HG02938 (cell line): ENCODE measurements at regions not wholly inside any gene's neighbourhood (a gene's known extent, or its start where the extent isn't known, plus 50 kb on each side); places are given as distances from the start of the nearest gene placed in this dataset.

Source experiments
- ATAC-seq: cut with Tn5 transposase; IDR thresholded peaks from one replicate; pipeline ENCODE4 v1.9.1; 2021; ENCODE audit warnings: mild to moderate bottlenecking, moderate library complexity; ENCODE audit not compliant: unreplicated experiment

DNA sequence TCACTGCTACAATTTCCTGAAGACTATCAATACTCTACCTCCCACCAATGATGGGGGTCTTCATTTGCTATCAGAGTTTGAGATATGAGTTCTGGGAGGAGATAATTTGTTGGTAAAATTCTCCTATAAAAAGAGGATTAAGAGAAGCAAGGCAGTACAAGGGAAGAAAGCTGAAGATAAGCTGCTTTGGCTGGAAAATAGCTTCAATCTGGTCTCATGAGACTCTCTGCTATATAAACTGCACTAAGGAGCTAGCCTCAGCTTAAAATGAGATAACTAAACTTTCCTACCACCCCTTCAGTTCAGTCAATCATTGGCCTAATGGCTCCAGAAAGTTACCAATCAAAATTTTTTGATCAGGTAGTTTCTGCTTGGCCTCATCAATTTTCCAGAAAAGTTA lies 2105.0 kb downstream of the ARAP2 start:
- no peak for ATAC-seq

DNA sequence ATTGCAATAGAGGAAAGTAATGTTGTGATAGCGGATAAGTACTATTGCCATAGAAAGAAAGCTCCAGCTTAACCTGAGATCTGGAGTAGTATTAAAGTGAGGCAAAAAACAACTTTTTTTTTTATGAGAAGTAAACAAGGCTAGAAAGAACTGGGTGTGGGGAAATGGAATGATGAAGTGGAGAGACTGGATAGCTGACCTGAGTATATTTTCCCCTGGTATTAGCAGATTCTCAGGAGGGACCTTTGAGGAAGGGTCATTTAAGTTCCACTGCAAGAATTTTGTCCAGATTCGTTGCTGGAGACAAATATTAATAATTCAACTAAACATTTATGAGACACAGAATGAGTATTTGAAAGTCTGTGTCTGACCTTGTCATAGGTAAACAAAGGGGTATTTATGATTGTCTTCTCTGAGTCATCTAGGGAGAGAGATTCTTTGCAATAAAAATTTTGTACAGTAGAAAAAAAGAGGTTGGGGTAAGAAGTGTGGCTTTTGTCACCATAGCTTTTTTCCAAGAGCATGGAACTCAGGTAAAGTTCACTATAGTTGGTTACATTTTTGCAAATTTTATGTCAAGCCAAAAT lies 2095.9 kb downstream of the ARAP2 start:
- ATAC-seq, result no peak

DNA sequence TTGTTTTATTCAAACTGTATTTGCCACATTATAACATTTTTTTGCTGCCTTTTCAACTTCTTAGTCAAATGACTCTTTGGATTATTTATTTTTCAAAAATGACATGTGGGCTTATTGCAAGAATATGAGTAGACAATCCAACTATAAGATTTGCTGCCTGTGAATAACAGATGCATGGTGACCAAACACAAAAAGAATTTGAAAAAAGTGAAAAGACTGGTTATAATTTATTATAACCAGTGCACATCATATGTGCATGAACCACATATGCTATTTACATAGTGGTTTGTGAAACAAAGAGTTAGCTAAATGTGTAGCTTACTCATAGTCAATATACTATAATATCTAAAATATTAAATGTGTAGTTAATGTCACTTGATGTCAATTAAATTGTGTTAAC lies 2086.8 kb downstream of the ARAP2 start:
- ATAC-seq, result no peak

DNA sequence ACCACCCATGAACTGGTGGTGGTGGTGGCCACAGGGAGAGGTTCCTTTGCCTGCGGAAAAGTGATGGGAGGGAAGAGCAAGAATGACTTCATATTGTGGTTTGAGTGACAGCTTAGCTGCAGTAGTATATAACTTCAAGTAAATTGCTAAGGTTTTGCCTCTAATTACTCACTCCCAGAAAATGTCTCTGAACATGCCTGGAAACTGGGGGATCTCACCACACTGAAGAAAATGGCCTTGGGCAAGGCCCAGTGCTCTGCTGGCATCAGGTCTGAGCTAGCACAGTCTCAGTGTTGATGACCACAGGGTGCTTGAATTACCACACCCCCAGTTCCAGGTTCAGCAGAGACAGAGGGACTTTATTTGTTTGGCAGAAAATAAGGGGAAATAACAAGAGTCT lies 2085.4 kb downstream of the ARAP2 start:
- ATAC-seq, result no peak

DNA sequence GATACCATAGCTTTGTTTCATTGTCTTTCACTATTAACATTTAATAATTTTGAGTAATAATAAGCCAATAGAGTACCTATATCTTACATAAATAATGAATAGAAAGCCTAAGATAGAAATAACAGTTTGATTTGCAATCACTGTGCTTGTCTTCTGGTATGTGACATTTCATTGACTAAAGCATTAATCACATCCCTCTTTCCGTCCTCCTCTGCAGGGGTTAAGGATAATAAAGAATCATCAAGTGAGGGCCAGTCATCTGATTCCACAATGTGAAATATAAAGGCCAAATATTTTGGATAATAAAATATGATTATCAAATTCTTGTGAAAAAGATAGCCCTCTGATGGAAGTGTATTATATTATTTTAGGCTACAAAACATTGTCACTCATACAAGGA lies 2073.4 kb downstream of the ARAP2 start:
- no peak for ATAC-seq

DNA sequence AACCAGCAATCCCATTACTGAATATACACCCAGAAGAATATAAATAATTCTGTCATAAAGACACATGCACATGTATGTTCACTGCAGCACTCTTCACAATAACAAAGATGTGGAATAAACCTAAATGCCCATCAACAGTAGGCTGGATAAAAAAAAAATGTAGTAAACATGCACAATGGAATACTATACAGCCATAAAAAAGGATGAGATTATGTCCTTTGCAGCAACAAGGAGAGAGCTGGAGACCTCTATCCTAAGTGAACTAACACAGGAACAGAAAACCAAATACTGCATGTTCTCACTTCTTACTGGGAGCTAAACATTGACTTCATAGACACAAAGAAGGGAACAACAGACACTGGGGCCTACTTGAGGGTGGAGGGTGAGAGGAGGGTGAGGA lies 2067.7 kb downstream of the ARAP2 start:
- no peak for ATAC-seq

DNA sequence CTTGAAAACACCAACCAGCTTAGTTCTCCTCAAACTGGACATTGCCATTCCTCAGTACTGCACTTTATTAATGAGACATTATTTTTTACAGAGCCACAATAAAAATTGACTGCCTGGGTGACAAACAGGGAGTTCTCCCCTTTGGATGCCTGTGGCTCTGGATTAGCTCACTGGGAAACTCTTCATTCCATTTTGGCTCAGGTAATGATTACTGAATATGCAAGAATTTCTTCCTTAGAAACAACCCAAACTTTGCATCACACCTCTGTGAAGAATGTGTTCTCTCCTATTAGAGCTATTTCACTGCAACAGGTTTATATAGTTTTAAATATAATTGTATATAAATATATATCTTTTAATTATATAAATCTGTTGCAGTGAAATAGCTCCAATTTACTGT lies 2065.8 kb downstream of the ARAP2 start:
- no peak for ATAC-seq

DNA sequence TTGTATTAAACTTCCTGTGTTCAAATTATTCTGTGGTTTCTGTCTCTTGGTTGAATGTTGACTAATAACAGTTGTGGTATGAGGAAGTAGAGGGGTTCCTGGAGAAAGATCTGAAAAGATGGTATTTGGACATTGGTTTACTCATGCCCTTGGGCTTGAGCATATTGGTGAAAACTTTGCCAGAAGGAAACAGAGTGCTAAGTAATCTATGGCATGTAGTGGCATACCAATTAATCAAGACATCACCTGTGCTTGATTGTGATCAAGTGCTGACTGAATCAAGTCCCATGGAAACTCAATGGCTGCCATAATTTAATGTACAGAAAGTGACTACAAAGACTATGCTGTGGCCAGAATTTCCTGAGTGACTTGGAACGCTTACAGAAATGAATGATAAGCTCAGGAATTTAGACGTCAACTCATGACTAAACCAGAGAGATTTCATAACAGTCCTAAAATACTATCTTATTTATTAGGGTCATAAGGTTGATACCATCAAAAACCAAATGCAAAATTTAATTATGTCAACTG lies 2062.9 kb downstream of the ARAP2 start:
- ATAC-seq, result no peak

DNA sequence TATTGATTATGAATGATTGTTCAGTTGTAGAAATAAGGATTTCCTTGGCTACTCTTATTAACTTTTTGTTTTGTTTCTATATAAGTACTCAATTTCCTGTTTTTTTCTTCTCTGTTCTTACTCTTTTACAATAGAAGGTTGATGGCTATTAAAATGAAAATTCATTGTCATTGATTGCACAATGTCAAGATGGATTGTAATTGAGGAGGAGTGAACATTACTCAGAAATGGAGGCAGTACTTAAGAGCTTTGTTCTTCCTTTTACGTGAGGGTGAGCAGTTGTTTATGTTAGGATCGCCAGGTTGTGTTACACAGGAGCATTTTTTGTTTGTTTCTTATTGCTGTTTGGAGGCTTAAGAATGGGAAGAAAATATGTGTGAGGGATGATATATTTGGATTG lies 2062.4 kb downstream of the ARAP2 start:
- no peak for ATAC-seq

DNA sequence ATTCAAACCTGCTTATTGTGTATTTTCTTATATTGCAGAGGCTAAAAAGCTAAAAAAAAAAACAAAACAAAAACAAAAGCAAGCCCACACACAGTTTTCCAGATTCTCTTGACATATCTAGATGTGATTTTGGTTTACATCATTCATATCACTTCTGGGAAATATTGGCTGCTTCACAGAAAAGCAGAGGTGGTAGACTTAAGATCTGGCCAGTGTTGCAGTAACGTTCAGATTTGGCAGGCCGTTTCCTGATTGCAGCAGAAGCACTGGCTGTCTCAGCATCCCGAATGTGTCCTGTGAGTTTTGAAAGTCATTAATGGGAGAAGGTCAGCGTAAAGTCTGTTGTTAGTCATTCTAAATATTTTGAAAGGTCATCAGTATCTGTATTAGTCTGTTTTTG lies 2062.0 kb downstream of the ARAP2 start:
- ATAC-seq, result no peak

DNA sequence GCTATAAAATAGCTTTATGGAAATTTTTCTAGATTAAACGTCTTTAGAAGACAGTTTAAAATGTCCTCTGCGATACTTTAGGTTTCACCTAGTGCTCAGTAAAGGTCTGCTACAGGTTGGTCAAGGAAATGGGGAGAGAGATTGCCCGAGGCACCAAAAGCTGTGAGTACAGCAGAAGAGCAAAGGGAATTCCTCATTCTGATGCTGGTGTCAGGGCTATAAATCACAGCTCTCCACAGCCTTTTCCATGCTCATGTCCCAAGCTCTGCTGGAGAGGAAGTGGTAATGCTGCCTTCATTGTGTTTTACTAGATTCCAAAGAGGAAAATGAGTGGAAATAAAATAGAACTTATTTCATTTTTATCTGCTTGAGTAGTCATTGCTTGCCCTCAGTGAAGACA lies 2060.4 kb downstream of the ARAP2 start:
- ATAC-seq, result no peak

DNA sequence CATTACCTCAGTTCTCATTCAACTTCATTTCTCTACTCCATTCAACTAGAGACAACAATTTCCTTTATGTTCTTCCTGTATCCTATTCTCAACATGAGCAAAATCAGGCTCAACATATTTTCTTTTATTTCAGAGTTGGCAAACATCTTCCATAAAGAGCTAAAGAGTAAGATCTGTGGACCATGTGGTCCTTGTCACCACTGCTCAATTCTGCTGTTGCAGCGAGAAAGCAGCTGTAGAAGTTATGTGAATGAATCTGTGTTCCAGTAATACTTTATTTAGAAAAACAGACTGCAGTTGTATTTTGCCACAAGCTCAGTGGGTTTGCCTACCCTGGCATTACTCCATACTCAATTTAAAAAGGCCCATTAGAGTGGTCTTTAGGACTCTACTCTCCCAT lies 2057.3 kb downstream of the ARAP2 start:
- no peak for ATAC-seq

DNA sequence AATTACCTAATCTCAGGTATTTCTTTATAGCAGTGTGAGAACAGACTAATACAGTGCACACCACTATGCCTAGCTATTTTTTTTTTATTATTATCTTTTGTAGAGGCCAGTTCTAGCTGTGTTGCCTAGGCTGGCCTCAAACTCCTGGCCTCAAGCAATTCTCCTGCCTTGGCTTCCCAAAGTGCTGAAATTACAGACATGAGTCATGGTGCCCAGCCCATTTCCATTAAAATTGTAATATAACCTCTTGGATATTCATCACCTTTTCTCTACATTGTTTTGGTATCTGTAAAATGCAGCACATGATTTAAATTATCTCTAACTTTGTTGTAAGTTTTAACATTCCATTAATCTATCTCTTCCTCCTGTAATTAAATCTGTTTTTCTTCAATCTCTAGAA lies 2052.9 kb downstream of the ARAP2 start:
- no peak for ATAC-seq

DNA sequence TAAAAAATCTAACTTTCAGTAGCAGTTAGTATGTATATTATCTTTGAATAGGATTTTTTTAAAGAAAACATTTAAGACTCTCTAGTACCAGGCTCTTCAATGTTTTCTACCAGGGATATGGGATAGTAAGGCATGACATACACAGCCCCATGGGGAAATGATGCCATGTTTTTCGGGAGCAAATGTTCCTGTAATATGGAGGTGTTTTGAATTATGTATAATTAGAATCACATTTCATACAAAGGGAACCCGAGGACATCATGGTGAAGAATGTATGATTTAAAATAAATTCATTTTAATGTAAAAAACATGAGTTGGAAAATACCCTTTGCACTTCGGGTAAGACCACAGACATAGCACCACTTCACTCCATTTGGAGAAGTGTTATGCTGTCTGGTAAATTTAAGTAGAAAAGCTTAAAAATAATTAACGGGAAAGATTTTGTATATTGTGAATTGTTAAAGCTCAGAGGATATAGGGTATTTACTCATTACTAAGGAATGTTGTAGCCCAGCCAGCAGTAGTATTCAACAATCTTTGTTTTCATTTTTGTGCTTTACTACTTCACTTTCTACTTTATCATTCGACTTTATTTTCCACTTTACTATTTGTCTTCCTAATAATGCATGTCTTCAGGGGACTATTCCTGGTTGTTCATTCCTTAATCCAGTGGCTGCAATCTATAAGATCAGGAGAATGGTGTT lies 2050.7 kb downstream of the ARAP2 start:
- ATAC-seq, result no peak

DNA sequence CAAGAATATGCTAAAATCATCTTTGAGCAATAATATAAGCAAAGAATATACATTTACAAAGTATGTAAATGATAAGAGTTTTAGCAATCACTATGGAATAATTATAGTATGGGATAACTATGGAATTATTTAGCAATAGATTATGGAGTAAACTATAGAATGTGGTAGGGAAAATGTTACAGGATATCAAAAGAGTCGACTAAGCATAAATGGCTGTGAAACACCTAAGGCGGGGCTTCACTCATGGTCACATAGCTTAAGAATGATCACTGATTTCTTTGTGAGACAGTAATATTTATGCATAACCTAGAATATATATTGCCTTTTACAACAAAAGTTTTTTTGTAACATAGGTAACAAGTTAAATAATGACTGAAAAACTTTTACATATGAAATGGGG lies 2049.7 kb downstream of the ARAP2 start:
- ATAC-seq, result no peak

DNA sequence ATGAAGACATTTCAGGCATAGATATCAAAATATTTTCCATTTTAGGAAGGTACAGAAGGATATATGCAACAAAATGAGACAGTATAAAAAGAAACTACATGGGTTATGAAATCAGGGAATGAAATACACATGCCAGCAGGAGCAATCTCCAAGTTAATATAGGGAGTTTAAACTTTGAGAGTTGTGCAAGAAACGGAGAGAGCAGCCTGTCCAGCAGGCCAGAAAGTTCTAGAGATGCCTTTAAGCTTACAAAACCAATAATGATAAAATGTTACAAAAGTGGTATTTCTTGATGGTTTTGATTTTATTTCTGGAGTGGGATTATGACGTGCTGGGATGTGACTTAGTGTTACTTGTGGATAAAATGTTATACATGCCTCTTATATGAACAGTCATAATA lies 2047.9 kb downstream of the ARAP2 start:
- no peak for ATAC-seq

DNA sequence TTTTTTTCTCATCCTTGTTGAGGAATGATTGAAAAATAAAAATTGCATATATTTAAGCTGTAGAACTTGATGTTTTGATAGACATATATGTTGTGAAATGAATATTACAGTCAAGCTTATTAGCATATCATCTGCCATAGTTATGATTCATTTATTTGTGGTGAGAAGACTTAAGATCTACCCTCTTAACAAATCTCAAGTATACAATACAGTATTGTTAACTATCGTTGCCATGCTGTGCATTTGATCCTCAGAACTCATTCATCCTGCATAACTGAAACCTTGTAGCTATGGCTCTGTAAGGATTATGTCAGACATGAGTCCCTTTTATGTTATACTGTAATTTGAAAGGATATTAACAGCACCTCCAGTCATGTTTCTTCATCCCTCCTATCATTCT lies 2045.3 kb downstream of the ARAP2 start:
- no peak for ATAC-seq

DNA sequence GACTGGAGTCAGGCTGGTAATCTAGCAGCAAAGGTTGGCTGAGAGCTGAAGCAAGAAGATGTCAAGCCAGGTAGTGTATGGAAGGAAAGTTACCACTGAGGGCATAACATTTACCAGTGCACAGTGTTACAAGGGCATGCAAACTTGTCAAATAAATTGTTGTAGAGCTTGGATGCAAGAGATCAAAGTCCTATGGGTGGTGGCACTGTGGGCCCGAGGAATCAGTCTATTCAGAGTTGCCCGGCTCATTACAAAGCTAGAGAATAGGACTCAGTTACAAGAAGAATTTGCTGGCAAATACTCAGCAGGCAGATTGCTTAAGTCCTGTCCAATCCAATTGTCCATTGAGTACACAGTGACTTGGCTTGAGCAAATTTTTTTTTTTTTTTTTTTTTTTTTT lies 2043.8 kb downstream of the ARAP2 start:
- ATAC-seq, result no peak

DNA sequence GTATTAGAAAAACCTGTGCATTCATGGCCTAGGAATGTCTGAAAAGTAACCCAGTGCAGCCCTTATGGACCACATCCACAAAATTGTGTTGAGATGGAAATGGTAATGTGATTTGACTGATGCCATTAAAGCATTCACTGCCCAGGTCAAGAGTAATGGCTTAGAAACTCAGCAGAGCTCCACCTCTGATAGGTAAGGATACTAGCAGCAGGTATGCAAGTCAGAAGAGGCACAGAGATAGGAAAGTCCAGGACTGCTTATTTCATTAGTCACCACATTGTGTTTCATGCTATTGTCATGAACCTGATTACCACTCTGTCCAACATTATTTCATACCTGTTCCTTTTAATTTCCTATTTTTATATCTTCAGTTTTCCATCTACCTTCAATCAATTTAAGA lies 2042.2 kb downstream of the ARAP2 start:
- no peak for ATAC-seq

DNA sequence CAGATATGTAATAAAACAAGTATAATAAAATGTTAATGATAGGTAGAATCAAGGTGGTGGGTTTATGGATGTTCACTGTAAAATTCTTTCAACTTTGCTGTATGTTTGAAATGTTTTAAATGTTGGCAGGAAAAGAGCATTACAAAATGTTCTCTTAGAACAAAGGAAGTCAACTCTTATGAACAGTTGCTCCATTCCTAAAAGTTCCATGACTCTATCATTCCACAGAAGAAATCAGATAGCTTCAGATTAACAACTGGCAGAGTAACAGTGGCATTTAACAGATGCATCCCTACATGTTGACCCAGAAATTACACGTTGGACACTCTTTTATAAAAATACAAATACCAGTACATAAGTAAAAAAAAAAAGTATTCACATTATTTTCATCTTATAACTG lies 2023.7 kb downstream of the ARAP2 start:
- ATAC-seq, result no peak

DNA sequence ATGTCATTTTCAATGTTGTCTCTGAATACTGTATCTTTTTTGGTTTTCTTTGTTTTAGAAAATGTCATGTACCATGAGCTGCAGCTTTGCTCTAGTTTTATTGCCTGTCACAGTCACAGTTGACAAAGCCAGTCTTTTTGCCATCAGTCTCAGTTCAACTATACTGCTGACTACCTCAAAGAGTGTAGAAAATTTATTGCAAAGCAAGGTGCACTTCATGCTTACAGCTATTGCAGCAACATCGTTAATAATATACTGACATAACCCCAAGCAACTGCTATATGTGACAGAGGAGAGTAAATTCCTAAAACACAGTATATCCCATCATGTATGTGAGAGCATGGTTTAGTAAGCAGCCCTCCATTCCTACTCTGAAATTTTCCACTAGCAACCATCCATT lies 2022.3 kb downstream of the ARAP2 start:
- ATAC-seq, result no peak

DNA sequence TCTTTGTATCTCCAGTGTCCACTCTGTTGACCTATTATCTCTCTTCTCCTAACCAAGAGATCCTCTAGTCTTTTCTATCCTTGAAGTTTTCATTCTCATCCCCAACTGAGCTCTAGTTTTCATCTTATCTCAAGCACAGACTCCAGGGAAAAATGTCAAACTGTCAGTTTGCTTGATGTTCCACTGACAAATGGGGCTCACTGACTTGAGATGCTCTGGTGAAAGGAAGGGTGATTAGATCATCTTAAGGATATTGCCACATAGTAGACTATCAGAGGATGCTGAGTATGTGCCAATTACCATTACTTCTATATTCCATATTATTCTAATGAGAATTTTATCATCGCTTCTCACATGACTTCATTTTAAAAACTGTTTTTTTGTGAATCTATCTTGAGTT lies 2008.2 kb downstream of the ARAP2 start:
- no peak for ATAC-seq

DNA sequence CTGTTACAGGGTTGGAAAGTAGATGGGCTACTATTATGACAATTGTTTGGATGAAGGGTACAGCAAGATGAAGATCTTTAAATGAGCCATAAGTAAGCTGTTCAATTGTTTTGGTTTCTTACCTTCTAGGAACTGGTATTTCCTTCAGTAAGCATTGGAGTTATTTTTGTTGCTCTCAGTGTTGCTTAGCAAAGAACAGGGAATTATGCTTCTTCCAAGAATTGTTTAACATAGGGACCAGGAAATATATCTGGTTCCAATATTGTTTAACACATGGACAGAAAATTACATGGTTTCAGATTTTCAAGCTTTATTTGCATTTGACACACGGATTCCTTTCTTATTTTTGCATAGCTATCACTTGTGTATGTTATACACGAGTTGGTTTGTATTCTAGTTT lies 1999.0 kb downstream of the ARAP2 start:
- no peak for ATAC-seq
